ENCODE measurements at regions not wholly inside any gene's neighbourhood (a gene's known extent, or its start where the extent isn't known, plus 50 kb on each side); places are given as distances from the start of the nearest gene placed in this dataset.

- TF ChIP-seq, protein P1, sequence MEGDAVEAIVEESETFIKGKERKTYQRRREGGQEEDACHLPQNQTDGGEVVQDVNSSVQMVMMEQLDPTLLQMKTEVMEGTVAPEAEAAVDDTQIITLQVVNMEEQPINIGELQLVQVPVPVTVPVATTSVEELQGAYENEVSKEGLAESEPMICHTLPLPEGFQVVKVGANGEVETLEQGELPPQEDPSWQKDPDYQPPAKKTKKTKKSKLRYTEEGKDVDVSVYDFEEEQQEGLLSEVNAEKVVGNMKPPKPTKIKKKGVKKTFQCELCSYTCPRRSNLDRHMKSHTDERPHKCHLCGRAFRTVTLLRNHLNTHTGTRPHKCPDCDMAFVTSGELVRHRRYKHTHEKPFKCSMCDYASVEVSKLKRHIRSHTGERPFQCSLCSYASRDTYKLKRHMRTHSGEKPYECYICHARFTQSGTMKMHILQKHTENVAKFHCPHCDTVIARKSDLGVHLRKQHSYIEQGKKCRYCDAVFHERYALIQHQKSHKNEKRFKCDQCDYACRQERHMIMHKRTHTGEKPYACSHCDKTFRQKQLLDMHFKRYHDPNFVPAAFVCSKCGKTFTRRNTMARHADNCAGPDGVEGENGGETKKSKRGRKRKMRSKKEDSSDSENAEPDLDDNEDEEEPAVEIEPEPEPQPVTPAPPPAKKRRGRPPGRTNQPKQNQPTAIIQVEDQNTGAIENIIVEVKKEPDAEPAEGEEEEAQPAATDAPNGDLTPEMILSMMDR (IDR thresholded peaks at IDR 0.05): no peak
- no peak for TF ChIP-seq ZFX (IDR thresholded peaks at IDR 0.05; ENCODE audit: borderline replicate concordance)
These were observed 181.9 kb downstream of the CALCRL start for GRCh38 chr2:187266147-187266546.
